ENCODE measurements at regions not wholly inside any gene's neighbourhood (a gene's known extent, or its start where the extent isn't known, plus 50 kb on each side); places are given as distances from the start of the nearest gene placed in this dataset.

- no peak for DNase-seq
Observed at GRCh38 chr11:97814325-97814959, 1206.3 kb upstream of the CNTN5 start.

GRCh38 chr11:97815667-97816066, 1205.1 kb upstream of the CNTN5 start:
- no peak for DNase-seq

GRCh38 chr11:97832451-97832850, 1188.3 kb upstream of the CNTN5 start:
- DNase-seq: no peak

- DNase-seq: no peak
Observed at GRCh38 chr11:97833412-97833811, 1187.3 kb upstream of the CNTN5 start.

- DNase-seq: no peak
Observed at GRCh38 chr11:97844016-97844415, 1176.7 kb upstream of the CNTN5 start.

GRCh38 chr11:97847730-97848129, 1173.0 kb upstream of the CNTN5 start:
- no peak for DNase-seq

- no peak for DNase-seq
Observed at GRCh38 chr11:97850701-97851100, 1170.0 kb upstream of the CNTN5 start.

- no peak for DNase-seq
Observed at GRCh38 chr11:97854357-97854756, 1166.4 kb upstream of the CNTN5 start.

- DNase-seq: no peak
Observed at GRCh38 chr11:97854877-97855276, 1165.9 kb upstream of the CNTN5 start.

- DNase-seq: peak; percentile 96
Observed at GRCh38 chr11:97856666-97857065, 1164.1 kb upstream of the CNTN5 start.

- no peak for DNase-seq
Observed at GRCh38 chr11:97860237-97860636, 1160.5 kb upstream of the CNTN5 start.

- DNase-seq: no peak
Observed at GRCh38 chr11:97862021-97862420, 1158.7 kb upstream of the CNTN5 start.

- DNase-seq: no peak
Observed at GRCh38 chr11:97865424-97866012, 1155.2 kb upstream of the CNTN5 start.

- DNase-seq: no peak
Observed at GRCh38 chr11:97871816-97872215, 1148.9 kb upstream of the CNTN5 start.

GRCh38 chr11:97880209-97880608, 1140.5 kb upstream of the CNTN5 start:
- no peak for DNase-seq

GRCh38 chr11:97883086-97883485, 1137.7 kb upstream of the CNTN5 start:
- DNase-seq: no peak

GRCh38 chr11:97888641-97889040, 1132.1 kb upstream of the CNTN5 start:
- peak; percentile 58 for DNase-seq

- DNase-seq: no peak
Observed at GRCh38 chr11:97890466-97890865, 1130.3 kb upstream of the CNTN5 start.

- DNase-seq: peak; percentile 96
Observed at GRCh38 chr11:97893612-97894011, 1127.1 kb upstream of the CNTN5 start.

- peak; percentile 41 for DNase-seq
Observed at GRCh38 chr11:97894978-97895377, 1125.8 kb upstream of the CNTN5 start.

GRCh38 chr11:97895572-97895971, 1125.2 kb upstream of the CNTN5 start:
- DNase-seq: peak; percentile 53

GRCh38 chr11:97902828-97903227, 1117.9 kb upstream of the CNTN5 start:
- DNase-seq: no peak

- no peak for DNase-seq
Observed at GRCh38 chr11:97905101-97905500, 1115.6 kb upstream of the CNTN5 start.

- no peak for DNase-seq
Observed at GRCh38 chr11:97905671-97906070, 1115.1 kb upstream of the CNTN5 start.

GRCh38 chr11:97908354-97908753, 1112.4 kb upstream of the CNTN5 start:
- DNase-seq: no peak
